Smooth muscle cell (in vitro differentiated cells): ENCODE measurements at regions not wholly inside any gene's neighbourhood (a gene's known extent, or its start where the extent isn't known, plus 50 kb on each side); places are given as distances from the start of the nearest gene placed in this dataset.
A peak's percentile ranks its signal among the peaks of the same experiment; 100 is the strongest.

Experiments
- DNase-seq: peaks from one replicate; lab custom pipeline; 2025; ENCODE audit not compliant: unreplicated experiment; lab: John Stamatoyannopoulos, UW
- H2AFZ ChIP-seq: fragments of 200-600 bp; sonication (generic); 2 replicates; pipeline ENCODE4 v1.6.0; 2016; ENCODE audit warnings: antibody characterized with exemption, low read depth, mild to moderate bottlenecking
- H3F3A ChIP-seq: fragments of 200-600 bp; sonication (generic); 2 replicates; pipeline ENCODE4 v1.6.0; 2017; ENCODE audit warnings: antibody characterized with exemption, low read depth
- H3K27ac ChIP-seq: fragments of 200-600 bp; sonication (generic); 2 replicates; pipeline ENCODE4 v1.5.1; 2016; ENCODE audit warnings: low read depth, mild to moderate bottlenecking
- H3K27me3 ChIP-seq: fragments of 200-600 bp; sonication (generic); 2 replicates; pipeline ENCODE4 v1.6.1; 2016; ENCODE audit warnings: low read depth, mild to moderate bottlenecking
- H3K36me3 ChIP-seq: fragments of 200-600 bp; sonication (generic); 2 replicates; pipeline ENCODE4 v1.5.1; 2016; ENCODE audit warnings: low read depth
- H3K4me1 ChIP-seq: fragments of 200-600 bp; sonication (generic); 2 replicates; pipeline ENCODE4 v1.5.1; 2016; ENCODE audit warnings: low read depth
- H3K4me2 ChIP-seq: fragments of 200-600 bp; sonication (generic); 2 replicates; pipeline ENCODE4 v1.6.0; 2016; ENCODE audit warnings: mild to moderate bottlenecking
- H3K4me3 ChIP-seq: fragments of 200-600 bp; sonication (generic); 2 replicates; pipeline ENCODE4 v1.5.1; 2016; ENCODE audit warnings: mild to moderate bottlenecking
- H3K79me2 ChIP-seq: fragments of 200-600 bp; sonication (generic); 2 replicates; pipeline ENCODE4 v1.6.0; 2016; ENCODE audit warnings: low read depth, mild to moderate bottlenecking
- H3K9ac ChIP-seq: fragments of 200-600 bp; sonication (generic); 2 replicates; pipeline ENCODE4 v1.6.0; 2016; ENCODE audit warnings: low read depth
- H3K9me3 ChIP-seq: fragments of 200-600 bp; sonication (generic); replicated peaks from 2 replicates; pipeline ENCODE4 v1.5.1; 2016; ENCODE audit warnings: low read depth
- H4K20me1 ChIP-seq: fragments of 200-600 bp; sonication (generic); 2 replicates; pipeline ENCODE4 v1.6.0; 2016; ENCODE audit warnings: low read depth
- WGBS: methylation state at CpG from one replicate; pipeline ENCODE4 v1.1.7; 2016; ENCODE audit warnings: low lambda C conversion rate; 5-methylcytosine and 5-hydroxymethylcytosine counted together
- TF ChIP-seq, protein P1 (sequence below): fragments of 200-600 bp; sonication (generic); IDR thresholded peaks from 2 replicates; pipeline ENCODE4 v1.5.1; 2017; ENCODE audit warnings: borderline replicate concordance, mild to moderate bottlenecking, antibody characterized with exemption; ENCODE audit not compliant: insufficient read depth, poor library complexity, severe bottlenecking

DNA sequence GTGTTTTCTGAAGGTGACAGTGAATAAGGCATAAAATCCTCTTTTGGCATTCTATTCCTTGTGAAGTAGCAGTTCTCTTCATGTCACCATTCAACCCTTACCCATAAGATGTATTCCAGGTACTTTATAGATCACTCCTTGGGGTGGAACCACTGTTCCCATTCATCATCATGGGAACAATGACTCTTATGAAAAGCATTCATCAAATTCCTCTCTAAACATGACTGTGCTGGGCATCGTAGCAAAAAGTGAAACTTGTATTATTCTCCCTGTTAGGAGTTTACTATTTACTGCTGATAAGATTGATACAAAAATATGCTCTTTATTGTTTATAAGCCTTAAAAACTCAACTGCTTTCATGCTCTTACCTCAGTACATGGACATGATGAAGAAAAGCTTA, 793.4 kb downstream of the LIG4 start:
- Histone ChIP-seq H3F3A (no peaks in the 10 kb centered on the region), H3K4me2 (no peak overlapping the region), H3K4me3 (no peak overlapping the region), H2AFZ (no peak overlapping the region), H4K20me1 (no peaks in the 10 kb centered on the region), H3K27me3 (no peaks in the 10 kb centered on the region), H3K9ac (no peak overlapping the region), H3K36me3 (no peaks in the 10 kb centered on the region), H3K4me1 (no peaks in the 10 kb centered on the region), H3K27ac (no peak overlapping the region), H3K79me2 (no peaks in the 10 kb centered on the region), H3K9me3 (no peaks in the 10 kb centered on the region)
- WGBS: 86% methylated on average over 1 of the region's 1 CpG
- no peak for DNase-seq
- TF ChIP-seq, protein P1, sequence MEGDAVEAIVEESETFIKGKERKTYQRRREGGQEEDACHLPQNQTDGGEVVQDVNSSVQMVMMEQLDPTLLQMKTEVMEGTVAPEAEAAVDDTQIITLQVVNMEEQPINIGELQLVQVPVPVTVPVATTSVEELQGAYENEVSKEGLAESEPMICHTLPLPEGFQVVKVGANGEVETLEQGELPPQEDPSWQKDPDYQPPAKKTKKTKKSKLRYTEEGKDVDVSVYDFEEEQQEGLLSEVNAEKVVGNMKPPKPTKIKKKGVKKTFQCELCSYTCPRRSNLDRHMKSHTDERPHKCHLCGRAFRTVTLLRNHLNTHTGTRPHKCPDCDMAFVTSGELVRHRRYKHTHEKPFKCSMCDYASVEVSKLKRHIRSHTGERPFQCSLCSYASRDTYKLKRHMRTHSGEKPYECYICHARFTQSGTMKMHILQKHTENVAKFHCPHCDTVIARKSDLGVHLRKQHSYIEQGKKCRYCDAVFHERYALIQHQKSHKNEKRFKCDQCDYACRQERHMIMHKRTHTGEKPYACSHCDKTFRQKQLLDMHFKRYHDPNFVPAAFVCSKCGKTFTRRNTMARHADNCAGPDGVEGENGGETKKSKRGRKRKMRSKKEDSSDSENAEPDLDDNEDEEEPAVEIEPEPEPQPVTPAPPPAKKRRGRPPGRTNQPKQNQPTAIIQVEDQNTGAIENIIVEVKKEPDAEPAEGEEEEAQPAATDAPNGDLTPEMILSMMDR: no peak

DNA sequence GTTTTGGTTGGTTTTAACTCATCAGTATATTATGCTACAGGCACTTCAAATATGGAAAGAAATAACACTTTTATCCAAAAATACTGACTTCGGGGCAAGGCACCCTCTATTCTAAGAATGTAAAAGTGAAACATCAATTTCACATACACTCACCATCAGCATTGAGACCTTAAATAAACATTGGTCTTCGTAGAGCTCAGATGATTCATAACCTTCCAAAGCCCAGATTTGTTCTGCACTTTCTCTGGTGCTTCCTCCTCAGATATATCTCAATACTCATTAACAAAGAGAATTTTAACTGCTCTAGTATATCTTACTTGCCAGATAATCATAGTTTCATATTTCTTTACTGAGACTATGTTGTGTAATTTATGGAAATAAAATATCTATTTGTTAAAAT, 794.3 kb downstream of the LIG4 start:
- Histone ChIP-seq H3K9me3 (no peaks in the 10 kb centered on the region), H3K4me2 (peak overlapping the region; percentile 11), H3K4me1 (no peaks in the 10 kb centered on the region), H4K20me1 (no peaks in the 10 kb centered on the region), H3K79me2 (no peaks in the 10 kb centered on the region), H3K27me3 (no peaks in the 10 kb centered on the region), H3F3A (no peaks in the 10 kb centered on the region), H3K27ac (no peak overlapping the region), H2AFZ (no peak overlapping the region), H3K36me3 (no peaks in the 10 kb centered on the region), H3K4me3 (no peak overlapping the region), H3K9ac (no peak overlapping the region)
- DNase-seq: no peak
- 42% methylated on average over 2 of the region's 2 CpGs for WGBS
- TF ChIP-seq, protein P1: no peak

DNA sequence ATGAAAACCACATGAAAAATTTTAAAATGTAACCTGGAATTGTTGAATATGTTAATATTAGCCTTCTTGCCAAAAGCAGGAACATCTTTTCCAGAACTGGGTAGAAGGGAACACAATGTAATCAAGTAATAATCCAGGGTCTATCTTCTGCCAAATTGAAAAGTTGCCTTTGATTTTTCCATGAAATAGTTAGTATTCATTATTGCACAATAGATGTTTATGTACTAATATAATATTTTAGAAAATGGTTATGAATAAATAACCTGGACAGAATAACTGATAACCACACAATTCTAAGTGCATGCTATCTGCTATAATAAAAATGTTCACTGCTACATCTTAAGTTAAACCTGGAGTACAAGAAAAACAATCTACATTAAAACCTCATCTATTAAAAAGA, 802.3 kb downstream of the LIG4 start:
- TF ChIP-seq, protein P1: no peak
- H3K4me1 ChIP-seq: no peaks in the 10 kb centered on the region
- no peak overlapping the region for H3K4me3 ChIP-seq
- H3K4me2 ChIP-seq: no peak overlapping the region
- H3K9ac ChIP-seq: no peak overlapping the region
- no peaks in the 10 kb centered on the region for H3K27me3 ChIP-seq
- no peak overlapping the region for H3K27ac ChIP-seq
- no peak for DNase-seq
- no peaks in the 10 kb centered on the region for H3K36me3 ChIP-seq
- no peaks in the 10 kb centered on the region for H3K79me2 ChIP-seq
- H3F3A ChIP-seq: no peaks in the 10 kb centered on the region
- no peaks in the 10 kb centered on the region for H4K20me1 ChIP-seq
- no peaks in the 10 kb centered on the region for H3K9me3 ChIP-seq
- H2AFZ ChIP-seq: no peak overlapping the region

DNA sequence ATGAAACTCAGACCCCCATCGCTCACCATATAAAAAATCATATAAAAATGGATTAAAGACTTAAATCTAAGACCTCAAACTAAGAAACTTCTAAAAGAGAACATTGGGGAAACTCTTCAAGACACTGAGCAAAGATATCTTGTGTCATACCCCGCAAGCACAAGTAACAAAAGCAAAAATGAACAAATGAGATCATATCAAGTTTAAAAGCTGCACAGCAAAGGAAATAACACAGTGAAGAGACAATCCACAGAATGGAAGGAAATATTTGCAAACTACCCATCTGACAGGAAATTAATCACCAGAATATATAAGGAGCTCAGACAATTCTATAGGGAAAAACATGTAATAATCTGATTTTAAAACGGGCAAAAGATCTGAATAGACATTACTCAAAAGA, 808.3 kb downstream of the LIG4 start:
- H3K9me3 ChIP-seq: no peaks in the 10 kb centered on the region
- H2AFZ ChIP-seq: no peak overlapping the region
- no peak overlapping the region for H3K4me3 ChIP-seq
- no peak for DNase-seq
- H3K9ac ChIP-seq: no peak overlapping the region
- WGBS: 95% methylated on average over 3 of the region's 3 CpGs
- no peaks in the 10 kb centered on the region for H3K36me3 ChIP-seq
- TF ChIP-seq, protein P1: no peak
- no peaks in the 10 kb centered on the region for H3K79me2 ChIP-seq
- no peaks in the 10 kb centered on the region for H4K20me1 ChIP-seq
- no peaks in the 10 kb centered on the region for H3F3A ChIP-seq
- no peaks in the 10 kb centered on the region for H3K4me1 ChIP-seq
- no peak overlapping the region for H3K4me2 ChIP-seq
- H3K27ac ChIP-seq: no peak overlapping the region
- no peaks in the 10 kb centered on the region for H3K27me3 ChIP-seq
